AG10803 (cell line): ENCODE measurements at regions not wholly inside any gene's neighbourhood (a gene's known extent, or its start where the extent isn't known, plus 50 kb on each side); places are given as distances from the start of the nearest gene placed in this dataset.
A peak's percentile ranks its signal among the peaks of the same experiment; 100 is the strongest.

Source experiments
- DNase-seq: peaks from one replicate; pipeline ENCODE4 v3.0.0; 2010; ENCODE audit warnings: low read depth
- H3K4me3 ChIP-seq: 2 replicates; pipeline ENCODE4 v1.5.1; 2011; ENCODE audit warnings: mild to moderate bottlenecking, low read length, control low read depth
- CTCF ChIP-seq: conservative IDR thresholded peaks from 2 replicates; pipeline ENCODE4 v1.5.1; 2011; ENCODE audit warnings: mild to moderate bottlenecking, low read length, control low read depth, inconsistent platforms

- DNase-seq: no peak
- no peak for TF ChIP-seq CTCF
These were observed 439.8 kb downstream of the TNS1 start for GRCh38 chr2:217562871-217563480.

GRCh38 chr2:217559084-217559483 is 443.7 kb downstream of the TNS1 start:
- no peak for DNase-seq
- H3K4me3 ChIP-seq: no peak overlapping the region
- no peak for TF ChIP-seq CTCF

More at GRCh38 chr2:217562871-217563480, 439.8 kb downstream of the TNS1 start:
- H3K4me3 ChIP-seq: no peak overlapping the region

- no peak for TF ChIP-seq CTCF
- no peak overlapping the region for H3K4me3 ChIP-seq
- peak; percentile 58 for DNase-seq
These were observed 447.5 kb downstream of the TNS1 start for GRCh38 chr2:217555081-217555876.

- no peak for TF ChIP-seq CTCF
- H3K4me3 ChIP-seq: no peak overlapping the region
- no peak for DNase-seq
These were observed 449.1 kb downstream of the TNS1 start for GRCh38 chr2:217553679-217554078.

GRCh38 chr2:217553202-217553601 is 449.6 kb downstream of the TNS1 start:
- no peak for DNase-seq
- no peak overlapping the region for H3K4me3 ChIP-seq
- no peak for TF ChIP-seq CTCF

GRCh38 chr2:217552081-217552480 is 450.7 kb downstream of the TNS1 start:
- H3K4me3 ChIP-seq: no peak overlapping the region
- no peak for DNase-seq
- no peak for TF ChIP-seq CTCF
